HG03565 (cell line): ENCODE measurements at regions not wholly inside any gene's neighbourhood (a gene's known extent, or its start where the extent isn't known, plus 50 kb on each side); places are given as distances from the start of the nearest gene placed in this dataset.
"Not testable (repeated sequence)": the region's sequence is repeated elsewhere in the genome, so short reads cannot be mapped to it uniquely, and the experiment has no call there.

ENCODE experiments used
- ATAC-seq: cut with Tn5 transposase; IDR thresholded peaks from one replicate; pipeline ENCODE4 v1.9.1; 2021; ENCODE audit warnings: mild to moderate bottlenecking, moderate library complexity; ENCODE audit not compliant: unreplicated experiment

DNA sequence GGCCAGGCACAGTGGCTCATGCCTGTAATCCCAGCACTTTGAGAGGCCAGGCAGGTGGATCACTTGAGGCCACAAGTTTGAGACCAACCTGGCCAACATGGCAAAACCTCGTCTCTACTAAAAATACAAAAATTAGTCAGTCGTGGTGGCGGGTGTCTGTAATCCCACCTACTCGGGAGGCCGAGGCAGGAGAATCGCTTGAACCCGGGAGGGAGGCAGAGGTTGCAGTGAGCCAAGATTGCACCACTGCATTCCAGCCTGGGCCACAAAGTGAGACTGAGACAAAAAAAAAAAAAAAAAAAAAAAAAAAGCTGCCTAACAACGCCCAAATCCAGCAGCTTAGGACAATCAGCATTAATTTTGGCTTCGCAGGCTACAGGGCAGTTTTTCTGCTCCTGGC, 167.1 kb downstream of the GOSR1 start:
- ATAC-seq: not testable (repeated sequence)

DNA sequence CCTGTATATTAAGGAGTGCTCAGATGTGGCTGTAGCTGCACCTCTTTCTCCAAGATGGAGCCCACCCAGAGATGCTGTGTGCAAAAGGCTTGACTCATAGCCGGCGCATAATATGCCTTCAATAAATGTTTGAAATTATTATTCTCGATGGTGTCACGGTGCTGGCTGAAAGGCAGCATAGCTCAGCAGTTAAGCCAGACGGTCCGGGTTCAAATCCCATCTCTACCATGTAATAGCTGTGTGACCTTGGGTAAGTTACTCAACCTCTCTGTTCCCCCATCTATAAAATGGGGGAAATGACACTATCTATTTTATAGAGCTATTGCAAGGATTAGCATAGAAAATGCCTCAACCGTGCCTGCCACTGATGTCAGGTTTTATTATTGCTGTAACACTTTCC, 164.2 kb downstream of the GOSR1 start:
- not testable (repeated sequence) for ATAC-seq

DNA sequence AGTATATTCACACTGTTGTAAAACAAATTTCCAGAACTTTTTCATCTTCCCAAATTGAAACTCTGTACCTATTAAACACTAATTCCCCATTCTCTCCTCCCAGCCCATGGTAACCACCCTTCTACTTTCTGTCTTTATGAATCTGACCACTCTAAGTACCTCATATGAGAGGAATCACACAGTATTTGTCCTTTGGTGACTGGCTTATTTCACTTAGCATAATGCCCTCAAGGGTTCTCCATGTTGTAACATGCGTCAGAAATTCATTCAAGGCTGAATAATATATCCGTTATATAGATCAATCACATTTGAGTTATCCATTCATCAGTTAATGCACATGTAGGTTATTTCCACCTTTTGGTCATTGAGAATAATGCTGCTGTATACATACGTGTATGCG, 162.2 kb downstream of the GOSR1 start:
- not testable (repeated sequence) for ATAC-seq

GRCh38 chr17:30638968-30639367, 161.8 kb downstream of the GOSR1 start:
- ATAC-seq: not testable (repeated sequence)

DNA sequence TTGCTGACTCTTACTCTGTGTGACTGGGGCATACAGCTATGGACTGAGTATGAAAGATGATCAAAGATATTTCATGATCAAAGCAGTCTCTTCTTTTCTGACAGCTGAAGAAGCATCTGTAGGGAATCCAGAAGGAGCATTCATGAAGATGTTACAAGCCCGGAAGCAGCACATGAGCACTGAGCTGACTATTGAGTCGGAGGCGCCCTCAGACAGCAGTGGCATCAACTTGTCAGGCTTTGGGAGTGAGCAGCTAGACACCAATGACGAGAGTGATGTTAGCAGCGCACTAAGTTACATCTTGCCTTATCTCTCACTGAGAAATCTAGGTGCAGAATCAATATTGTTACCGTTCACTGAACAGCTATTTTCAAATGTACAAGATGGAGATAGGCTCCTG, 154.4 kb downstream of the GOSR1 start:
- ATAC-seq: not testable (repeated sequence)

DNA sequence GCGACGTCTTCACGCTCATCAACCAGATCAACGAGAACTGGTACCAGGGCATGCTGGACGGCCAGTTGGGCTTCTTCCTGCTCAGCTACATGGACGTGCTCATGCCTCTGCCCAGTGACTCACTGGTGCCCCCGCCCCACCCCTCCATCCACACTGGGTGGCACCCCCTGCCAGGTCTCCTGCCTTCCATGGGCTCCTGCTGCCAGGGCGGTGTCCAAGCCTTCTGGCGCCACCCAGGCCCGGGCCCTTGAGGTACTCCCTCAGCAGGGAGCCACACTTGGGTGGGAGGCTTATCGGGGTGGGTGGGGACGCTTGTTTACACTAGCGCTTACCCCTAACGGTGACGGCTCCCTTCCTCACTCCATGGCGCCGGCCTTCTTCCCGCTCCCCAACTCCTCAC, 148.2 kb downstream of the GOSR1 start:
- ATAC-seq: not testable (repeated sequence)

- not testable (repeated sequence) for ATAC-seq
Observed at GRCh38 chr17:30624180-30624579, 147.0 kb downstream of the GOSR1 start.

DNA sequence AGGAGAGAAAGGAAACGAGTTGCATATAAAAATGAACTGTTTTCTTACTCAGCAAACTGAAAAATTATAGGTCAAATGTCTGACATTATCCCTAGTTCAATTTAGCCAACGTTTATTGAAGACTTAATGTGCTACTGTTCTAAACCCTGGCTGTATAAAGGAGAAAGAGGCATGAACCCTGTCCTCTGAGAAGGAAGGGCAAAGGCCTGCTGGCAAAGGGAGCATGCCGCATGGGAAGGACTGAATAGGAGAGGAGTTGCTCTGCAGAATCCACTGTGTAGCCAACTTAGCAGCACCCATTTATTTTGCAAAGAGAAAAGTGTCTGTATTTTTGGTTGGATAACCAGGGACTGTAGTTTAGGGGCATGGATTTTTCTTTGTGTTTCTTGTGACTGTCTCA, 132.5 kb downstream of the GOSR1 start:
- ATAC-seq: not testable (repeated sequence)

DNA sequence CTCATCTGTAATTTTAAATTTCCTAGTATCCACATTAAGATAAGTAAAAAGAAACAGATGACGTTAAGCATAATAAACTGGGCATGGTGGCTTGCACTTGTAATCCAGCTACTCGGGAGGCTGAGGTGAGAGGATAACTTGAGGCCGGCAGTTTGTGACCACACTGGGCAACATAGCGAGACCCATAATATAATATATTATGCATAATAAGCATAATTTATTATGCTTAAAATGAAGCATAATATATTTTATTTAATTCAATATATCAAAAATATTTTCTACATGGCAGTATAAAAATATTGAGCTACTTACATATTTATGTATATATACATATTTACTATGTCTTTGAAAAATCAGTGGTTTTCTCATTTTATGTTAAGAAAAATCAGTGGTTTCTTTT, 128.3 kb downstream of the GOSR1 start:
- no peak for ATAC-seq

- no peak for ATAC-seq
Observed at GRCh38 chr17:30605027-30605426, 127.8 kb downstream of the GOSR1 start.

DNA sequence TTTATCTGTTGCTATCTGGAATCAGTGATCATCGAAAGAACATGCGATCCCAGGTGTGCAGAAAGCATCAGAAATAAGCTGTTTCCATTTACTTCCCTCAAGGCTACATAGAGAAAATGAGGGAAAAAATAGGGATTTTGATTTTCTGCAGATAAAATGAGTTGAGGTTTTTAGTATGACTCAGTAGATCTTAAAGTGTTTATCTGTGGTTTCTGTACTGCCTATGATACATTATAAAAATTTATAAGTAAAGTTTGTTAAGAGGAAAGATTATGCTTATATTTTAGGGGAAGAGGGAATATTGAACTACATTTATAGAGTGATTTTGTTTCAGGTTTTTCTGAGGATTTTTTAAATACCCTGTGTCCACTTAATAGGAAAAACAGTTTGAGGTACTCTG, 125.2 kb downstream of the GOSR1 start:
- not testable (repeated sequence) for ATAC-seq

GRCh38 chr17:30601984-30602383, 124.8 kb downstream of the GOSR1 start:
- ATAC-seq: not testable (repeated sequence)

- no peak for ATAC-seq
Observed at GRCh38 chr17:30600830-30601494, 123.8 kb downstream of the GOSR1 start.

GRCh38 chr17:30600060-30600829, 123.0 kb downstream of the GOSR1 start:
- ATAC-seq: peak; percentile 68

DNA sequence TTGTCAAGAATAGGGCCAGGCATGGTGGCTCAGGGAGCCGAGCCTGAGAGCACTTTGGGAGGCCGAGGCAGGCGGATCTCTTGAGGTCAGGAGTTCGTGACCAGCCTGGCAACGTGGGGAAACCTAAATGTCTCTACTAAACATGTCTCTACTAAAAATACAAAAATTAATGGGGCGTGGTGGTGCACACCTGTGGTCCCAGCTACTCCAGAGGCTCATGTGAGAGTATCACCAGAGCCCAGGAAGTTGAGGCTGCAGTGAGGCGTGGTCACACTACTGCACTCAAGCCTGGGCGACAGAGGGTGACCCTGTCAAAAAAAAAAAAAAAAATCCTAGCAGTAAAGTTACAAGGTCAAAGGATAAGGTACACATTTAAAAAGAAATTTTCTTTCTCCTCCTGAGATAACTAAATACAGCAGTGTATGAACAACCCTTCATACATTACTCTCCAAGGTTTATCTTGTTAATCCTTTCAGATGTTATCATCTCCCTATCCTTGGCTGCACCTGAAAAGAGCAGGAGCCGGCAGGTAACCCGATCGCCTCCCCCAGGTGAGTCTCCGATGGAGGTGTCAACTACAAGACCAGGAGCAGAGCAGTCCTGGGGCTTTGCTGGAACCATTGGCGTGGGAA, 122.3 kb downstream of the GOSR1 start:
- no peak for ATAC-seq

GRCh38 chr17:30597776-30598288, 120.6 kb downstream of the GOSR1 start:
- ATAC-seq: no peak

DNA sequence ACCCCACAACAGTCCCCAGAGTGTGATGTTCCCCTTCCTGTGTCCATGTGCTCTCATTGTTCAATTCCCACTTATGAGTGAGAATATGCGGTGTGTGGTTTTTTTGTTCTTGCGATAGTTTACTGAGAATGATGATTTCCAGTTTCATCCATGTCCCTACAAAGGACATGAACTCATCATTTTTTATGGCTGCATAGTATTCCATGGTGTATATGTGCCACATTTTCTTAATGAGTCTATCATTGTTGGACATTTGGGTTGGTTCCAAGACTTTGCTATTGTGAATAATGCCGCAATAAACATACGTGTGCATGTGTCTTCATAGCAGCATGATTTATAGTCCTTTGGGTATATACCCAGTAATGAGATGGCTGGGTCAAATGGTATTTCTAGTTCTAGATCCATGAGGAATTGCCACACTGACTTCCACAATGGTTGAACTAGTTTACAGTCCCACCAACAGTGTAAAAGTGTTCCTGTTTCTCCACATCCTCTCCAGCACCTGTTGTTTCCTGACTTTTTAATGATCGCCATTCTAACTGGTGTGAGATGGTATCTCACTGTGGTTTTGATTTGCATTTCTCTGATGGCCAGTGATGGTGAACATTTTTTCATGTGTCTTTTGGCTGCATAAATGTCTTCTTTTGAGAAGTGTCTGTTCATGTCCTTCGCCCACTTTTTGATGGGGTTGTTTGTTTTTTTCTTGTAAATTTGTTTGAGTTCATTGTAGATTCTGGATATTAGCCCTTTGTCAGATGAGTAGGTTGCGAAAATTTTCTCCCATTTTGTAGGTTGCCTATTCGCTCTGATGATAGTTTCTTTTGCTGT, 120.0 kb downstream of the GOSR1 start:
- not testable (repeated sequence) for ATAC-seq

DNA sequence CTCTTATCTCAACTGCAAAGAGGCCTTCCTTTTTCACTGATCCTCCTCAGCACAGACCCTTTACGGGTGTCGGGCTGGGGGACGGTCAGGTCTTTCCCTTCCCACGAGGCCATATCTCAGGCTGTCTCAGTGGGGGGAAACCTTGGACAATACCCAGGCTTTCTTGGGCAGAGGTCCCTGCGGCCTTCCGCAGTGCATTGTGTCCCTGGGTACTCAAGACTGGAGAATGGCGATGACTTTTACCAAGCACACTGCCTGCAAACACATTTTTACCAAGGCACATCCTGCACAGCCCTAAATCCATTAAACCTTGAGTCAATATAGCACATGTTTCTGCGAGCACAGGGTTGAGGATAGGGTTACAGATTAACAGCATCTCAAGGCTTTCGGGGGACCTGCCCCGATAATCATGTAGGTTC, 117.8 kb downstream of the GOSR1 start:
- not testable (repeated sequence) for ATAC-seq

GRCh38 chr17:30594223-30594952, 117.2 kb downstream of the GOSR1 start:
- no peak for ATAC-seq

- no peak for ATAC-seq
Observed at GRCh38 chr17:30590081-30590733, 113.0 kb downstream of the GOSR1 start.
